ENCODE measurements at regions not wholly inside any gene's neighbourhood (a gene's known extent, or its start where the extent isn't known, plus 50 kb on each side); places are given as distances from the start of the nearest gene placed in this dataset.
"Not testable (repeated sequence)": the region's sequence is repeated elsewhere in the genome, so short reads cannot be mapped to it uniquely, and the experiment has no call there.

- H3K4me2 ChIP-seq (ENCODE audit: low read depth, low read length); H2BK20ac ChIP-seq (ENCODE audit: low read depth, low read length); H4K5ac ChIP-seq (ENCODE audit: low read depth, low read length); in situ Hi-C loops (cut with MboI; ENCODE audit: low sequenced_read_pairs); H3K79me1 ChIP-seq (ENCODE audit: low read depth in 1 of 2, low read length in 2 of 2); H2BK15ac ChIP-seq (ENCODE audit: low read depth, low read length); H3K4ac ChIP-seq (ENCODE audit: low read depth, low read length); H4K8ac ChIP-seq (ENCODE audit: low read depth in 2 of 2, low read length in 2 of 2); H3K9me3 ChIP-seq (ENCODE audit: control insufficient read depth, insufficient read depth, low read length); H3K23ac ChIP-seq (ENCODE audit: low read depth, low read length); H4K91ac ChIP-seq (ENCODE audit: insufficient read depth, low read depth, low read length); H3K18ac ChIP-seq (ENCODE audit: low read depth, low read length); H3K36me3 ChIP-seq (ENCODE audit: control insufficient read depth, insufficient read depth, low read length); H2BK5ac ChIP-seq (ENCODE audit: low read depth, low read length, poor library complexity, severe bottlenecking); DNase-seq; dilution Hi-C loops (cut with HindIII; ENCODE audit: low sequenced_read_pairs, unreplicated experiment); H3K56ac ChIP-seq (ENCODE audit: extremely low read depth, insufficient read depth, low read length); H2AFZ ChIP-seq (replicated peaks; ENCODE audit: low read length, poor library complexity); H3K14ac ChIP-seq (replicated peaks; ENCODE audit: low read depth, low read length); H2AK5ac ChIP-seq (ENCODE audit: low read depth, low read length); BruUV-seq (replicated peaks); H3K27ac ChIP-seq (ENCODE audit: insufficient read depth, low read length); H3K4me3 ChIP-seq (ENCODE audit: insufficient read depth, low read depth, low read length); H3K4me1 ChIP-seq (ENCODE audit: control insufficient read depth, insufficient read depth, low read length); H3K9ac ChIP-seq (ENCODE audit: low read depth, low read length); H4K20me1 ChIP-seq (ENCODE audit: insufficient read depth, low read length); intact Hi-C loops (cut with micrococcal nuclease); ATAC-seq (ENCODE audit: low read depth); H2AK9ac ChIP-seq (replicated peaks; ENCODE audit: low read depth, low read length, poor library complexity); H3K9me1 ChIP-seq (ENCODE audit: insufficient read depth, low read length); H3K27me3 ChIP-seq (ENCODE audit: control insufficient read depth, insufficient read depth, low read length); POLR2A ChIA-PET (ENCODE audit: unreplicated experiment); H2BK120ac ChIP-seq (ENCODE audit: low read depth, low read length): not testable (repeated sequence)
- WGBS, 2 experiments (ENCODE audit: extremely low coverage in 2 of 2, insufficient read length in 1 of 2): no CpG with 5 or more reads among the region's 4 CpGs
- CTCF ChIA-PET: interaction anchor here (1.5 kb wide), 1 partner anchor 10 kb away, joined by 3 read pairs; no protein-coding TSS in a partner anchor
Observed at GRCh38 chr1:232117903-232118302, 491.3 kb downstream of the DISC1 start.

All from IMR-90 (cell line).